Activated T-helper 1 cell treated with anti-CD3 and anti-CD28 coated beads, Interleukin-2, amount 50 U/mL, for 16 hours (primary cell): ENCODE measurements at regions not wholly inside any gene's neighbourhood (a gene's known extent, or its start where the extent isn't known, plus 50 kb on each side); places are given as distances from the start of the nearest gene placed in this dataset.

ENCODE experiments used
- DNase-seq, 2 donors: peaks; one replicate each; pipeline ENCODE4 v3.0.0-alpha.2; 2020; ENCODE audit warnings: low read depth in 1 of 2, low spot score in 1 of 2

DNA sequence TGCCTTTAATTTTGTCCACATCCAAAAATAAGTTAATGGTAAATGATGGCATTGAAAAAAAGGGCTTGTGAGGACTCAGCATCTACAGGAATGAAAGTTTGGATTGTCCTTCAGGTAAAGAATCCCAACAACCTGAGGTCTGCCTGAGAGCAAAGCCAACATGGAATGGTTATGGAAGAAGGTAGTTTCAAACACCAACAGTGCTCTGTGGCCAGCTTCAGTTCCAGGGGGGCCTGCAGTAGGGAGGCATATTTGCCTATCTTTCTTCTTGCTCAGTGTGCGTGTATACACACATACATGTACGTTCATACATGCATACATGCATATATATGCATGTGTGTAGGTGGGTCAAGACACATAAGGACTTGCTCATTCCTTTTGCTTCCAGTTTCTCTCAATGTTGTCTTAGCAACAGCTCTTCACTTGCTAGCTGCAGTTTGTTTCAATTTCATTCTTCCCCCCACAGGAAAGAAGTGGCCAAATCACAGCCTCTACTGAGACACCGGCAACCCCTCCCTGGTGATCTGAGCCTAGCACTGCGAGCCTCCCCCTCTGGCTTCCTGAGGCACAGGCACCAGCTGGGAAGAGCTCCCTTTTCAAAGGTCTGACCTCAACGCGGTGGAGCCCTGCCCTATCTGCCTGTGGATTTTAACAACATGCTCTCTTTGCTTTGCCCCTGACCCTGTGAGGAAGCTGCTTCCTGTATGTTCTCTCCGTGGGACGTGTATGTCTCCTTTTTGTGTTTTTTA is 146.2 kb downstream of the KLF13 start:
- DNase-seq, result no peak

DNA sequence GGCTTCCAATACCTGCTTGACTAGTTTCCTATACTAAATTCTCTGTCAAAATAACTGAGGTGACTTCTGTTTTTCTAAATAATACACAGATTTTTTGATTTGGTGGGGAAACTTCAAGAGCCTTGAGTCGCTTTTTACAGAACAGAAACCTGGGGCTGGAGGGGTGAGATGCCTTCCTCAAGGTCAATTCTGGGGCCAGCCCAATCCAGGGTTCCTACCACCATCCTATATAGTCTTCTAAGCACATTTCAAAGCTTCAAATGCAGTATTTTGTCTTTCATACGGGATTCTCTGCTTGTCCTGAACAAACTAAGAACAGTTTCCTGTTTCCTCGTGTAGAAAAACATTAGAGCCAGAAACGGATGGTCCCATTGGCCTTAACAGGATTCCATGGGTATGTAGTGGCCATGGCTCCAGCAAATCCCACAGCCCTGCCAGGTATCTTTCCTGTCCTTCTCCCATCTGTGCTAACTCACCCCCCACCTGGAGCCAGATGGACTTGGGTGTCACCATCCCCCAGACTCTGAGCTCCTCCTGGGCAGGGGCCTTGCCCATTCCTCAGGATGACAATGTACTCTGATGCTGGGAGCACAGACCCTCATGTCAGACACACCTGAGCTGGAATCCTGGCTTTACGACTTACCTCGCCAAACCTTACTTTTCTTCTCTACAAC is 146.9 kb downstream of the KLF13 start:
- DNase-seq, result no peak

DNA sequence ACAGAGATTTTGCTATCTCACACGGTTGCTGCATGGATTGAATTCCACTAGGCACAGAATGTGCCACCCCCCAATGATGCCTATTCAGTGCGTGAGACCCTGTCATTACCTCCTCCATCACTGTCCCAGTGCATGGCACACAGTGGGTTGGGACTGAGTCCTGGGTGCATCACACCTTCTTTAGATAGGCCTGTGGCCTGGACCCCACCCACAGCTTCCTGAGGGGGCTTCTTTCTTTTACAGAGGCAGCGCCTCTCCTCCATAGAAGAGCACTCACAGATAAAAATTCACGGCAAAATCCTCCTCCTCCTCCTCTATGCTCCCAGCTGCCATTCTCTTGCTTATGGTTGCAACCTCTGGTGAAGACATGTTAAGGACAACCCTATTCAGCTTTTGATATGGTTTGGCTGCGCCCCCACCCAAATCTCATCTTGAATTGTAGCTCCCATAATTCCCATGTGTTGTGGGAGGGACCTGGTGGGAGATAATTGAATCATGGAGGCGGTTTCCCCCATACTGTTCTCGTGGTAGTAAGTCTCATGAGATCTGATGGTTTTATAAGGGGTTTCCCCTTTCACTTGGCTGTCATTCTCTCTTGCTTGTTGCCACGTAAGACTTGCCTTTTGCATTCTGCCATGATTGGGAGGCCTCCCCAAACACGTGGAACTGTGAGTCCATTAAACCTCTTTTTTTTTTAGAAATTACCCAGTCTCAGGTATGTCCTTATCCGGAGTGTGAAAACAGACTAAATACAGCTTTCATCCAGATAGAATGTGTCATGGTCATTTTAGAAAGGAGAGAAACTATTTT is 147.6 kb downstream of the KLF13 start:
- DNase-seq, result no peak

- DNase-seq, result no peak
Measured at GRCh38 chr15:31476236-31476810, 149.7 kb downstream of the KLF13 start.

DNA sequence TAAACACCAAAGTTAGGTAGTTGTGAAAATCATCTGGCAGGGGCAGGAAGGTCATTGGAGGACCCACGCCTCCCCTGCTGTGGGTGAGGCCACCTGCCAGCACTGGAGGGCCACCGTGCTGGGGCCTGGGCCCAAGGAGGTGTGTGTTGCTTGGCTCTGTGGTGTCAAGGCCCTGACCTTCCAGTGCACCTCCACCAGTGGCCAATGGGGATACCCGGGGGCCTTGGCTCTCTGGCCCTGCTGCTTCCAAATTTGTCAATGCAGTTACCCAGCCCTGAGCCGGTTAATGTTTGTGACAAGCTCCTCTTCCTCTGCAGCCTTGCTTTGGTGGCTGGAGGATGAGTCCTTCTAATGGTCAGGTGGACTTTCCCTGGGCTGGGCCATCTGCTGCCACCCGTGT is 150.2 kb downstream of the KLF13 start:
- DNase-seq, result no peak

DNA sequence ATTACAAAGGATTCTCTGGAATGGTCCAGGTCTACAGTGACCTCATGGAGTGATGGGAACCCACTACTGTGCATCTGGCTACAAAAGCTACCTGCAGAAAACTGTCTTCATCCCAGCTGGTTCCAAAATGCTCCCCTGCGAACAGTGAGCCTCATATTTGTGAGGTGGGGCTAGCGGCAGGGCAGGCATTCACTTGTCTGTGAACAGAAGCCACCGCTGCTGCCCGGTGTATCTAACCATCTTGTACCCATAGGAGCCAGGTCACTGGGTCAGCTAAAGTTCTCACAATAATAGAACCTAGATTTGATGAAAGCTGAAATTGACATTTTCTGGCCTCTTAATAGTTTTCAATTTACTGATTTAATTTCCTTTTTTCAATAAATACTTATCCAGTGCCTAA is 150.7 kb downstream of the KLF13 start:
- DNase-seq, result no peak

GRCh38 chr15:31477851-31478701 is 151.4 kb downstream of the KLF13 start:
- no peak for DNase-seq

GRCh38 chr15:31478702-31479221 is 152.1 kb downstream of the KLF13 start:
- DNase-seq, result no peak

DNA sequence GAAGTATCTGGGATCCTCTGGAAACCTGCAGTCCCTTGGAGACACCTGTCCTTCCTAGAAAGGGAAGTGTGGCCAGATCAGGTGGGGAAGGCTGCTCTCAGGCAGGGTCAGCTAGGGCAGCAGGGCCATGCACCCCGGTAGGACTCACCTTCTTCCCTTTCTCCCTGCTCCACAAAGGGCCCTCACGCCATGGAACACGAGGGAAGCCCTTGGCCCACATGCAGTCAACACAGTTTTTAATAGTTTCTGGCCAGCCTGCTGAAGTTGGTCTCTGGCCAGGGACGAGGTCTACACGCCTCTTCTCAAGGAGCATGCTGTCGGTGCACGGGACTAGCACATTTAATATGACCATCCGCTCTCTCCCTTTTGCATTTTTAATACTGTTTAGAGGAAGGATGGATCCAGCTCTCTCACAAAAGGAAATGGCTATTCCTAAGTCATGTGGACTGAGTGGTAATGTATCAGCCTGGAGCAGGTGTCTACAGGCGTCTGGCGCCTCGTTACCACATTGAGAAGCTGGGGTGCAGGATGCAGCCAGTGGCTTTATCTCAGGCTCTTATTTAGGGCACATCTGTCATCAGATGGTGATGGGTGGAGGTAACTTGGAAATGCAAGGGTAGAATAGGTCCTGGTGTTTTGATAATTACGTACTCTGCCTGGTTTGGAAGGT is 153.9 kb downstream of the KLF13 start:
- DNase-seq, result no peak

DNA sequence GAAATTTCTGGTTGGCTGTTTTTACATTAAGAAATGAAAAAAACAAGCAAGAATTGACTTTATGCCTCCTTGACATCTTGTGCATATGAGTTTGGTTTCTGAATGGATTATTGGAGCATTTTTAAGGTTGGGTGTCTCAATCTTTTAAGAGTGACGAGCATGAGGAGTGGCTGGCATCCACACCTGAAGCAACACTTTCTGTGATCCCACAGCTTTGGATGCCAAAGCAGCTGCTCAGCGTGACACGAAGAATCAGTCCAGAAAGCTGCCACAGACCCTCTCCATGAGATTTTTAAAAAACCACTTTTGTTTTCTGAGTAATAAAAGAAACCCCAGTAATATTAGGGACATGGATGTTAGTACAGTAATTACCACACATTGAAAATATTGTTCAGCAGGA is 154.5 kb downstream of the KLF13 start:
- no peak for DNase-seq

DNA sequence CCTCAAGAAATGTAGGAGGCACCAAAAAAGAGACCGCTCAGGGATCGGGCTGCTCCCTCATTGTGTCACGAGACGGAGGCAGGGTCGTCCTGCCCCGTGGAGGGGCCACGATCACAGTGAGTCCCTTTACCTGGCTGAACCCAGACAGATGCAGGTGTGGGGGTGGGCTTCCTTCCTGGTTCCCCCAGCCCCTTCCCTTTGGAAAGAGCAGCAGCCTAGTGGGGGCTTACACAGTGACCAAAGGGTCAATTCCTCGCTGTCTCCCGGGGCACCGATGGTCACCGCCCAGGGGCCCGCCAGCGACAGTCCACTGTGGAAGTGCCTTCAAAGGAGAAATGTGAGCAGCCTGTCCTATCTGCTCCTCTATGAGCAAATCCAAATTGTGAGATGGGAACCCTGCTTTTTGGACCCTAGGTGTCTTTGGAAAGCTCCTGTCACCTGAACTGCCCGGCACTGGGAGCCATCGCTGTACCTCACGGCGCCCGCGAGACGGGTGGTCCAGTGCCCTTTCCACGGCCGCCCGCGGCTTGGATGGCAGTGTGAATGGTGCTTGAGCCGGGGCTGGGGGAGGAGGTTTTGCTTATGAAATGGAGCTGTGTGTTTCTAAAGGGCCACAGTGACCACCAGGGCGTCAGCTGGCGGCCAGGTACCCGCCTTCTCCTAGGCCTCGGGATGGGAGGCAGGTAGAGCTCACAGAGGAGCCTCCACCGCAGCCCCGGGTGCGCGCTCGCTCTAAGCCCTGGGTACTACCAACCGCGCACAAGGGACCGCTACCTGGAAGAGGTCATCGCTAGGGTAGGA is 155.7 kb downstream of the KLF13 start:
- no peak for DNase-seq

GRCh38 chr15:31483053-31483985 is 156.7 kb downstream of the KLF13 start:
- DNase-seq, result peak in 1 of 2 donors; percentile 28

DNA sequence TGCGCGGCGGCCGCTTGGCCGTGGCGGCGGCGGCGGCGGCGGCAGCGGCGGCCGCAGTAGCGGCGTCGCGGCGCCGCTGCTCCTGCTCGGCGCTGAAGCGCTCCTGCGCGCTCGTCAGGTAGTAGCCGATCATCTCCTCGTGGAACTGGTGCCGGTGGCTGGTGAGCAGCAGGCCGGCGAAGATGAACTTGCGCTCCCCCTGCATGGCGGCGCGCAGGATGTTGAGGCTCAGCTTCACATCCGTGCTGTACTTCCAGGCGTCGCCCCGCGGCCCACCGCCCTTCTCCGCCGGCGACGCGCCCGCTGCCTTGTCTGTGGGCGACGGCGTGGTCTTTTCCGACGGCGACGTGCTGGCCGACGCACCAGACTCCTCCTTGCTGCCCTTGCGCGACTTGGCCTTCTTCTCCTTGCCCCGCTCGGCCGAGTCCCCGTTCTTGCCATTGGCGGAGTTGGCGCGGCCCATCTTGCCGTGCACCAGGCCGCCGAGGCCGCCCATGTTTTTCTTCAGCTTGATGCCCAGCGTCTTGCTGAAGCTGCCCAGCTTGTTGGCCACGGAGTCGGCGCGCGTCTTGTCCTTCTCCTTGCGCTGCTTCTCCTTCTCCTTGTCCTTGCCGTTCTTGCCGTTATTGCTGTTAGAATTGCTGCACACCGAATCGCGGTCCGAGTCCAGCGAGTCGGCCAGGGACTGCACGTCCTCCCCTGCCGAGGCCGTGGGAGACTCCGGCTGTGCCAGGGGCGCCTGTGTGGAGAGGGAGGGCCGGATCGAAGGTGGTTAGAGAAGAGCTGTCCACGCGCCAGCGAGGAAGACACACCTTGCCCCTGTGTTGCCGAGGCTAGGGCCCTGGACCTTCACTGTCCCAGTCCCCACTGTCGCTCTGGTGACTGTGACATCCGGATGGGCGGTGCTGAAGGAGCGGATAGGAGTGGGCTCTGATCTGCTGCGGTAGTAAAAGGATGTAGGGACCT is 157.6 kb downstream of the KLF13 start:
- peak in 1 of 2 donors; percentile 35 for DNase-seq

DNA sequence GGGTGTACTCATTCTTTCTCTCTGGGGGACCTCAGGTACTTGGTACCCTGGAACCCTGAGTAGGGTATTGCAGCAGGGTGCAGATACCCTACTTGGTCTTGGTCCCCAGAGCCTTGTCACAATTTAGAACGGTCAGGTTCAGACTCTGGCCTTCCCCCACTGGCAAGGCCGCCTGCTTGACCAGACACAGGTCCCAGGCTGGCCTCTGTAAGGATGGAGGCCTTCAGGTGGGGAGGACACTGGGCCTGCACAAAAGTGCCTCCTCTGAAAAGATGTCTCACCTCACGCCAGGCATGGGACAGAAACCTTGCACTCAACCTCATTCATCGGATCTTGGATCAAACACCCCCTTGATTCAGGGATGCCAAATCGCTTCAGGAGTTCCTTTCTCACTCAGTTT is 158.4 kb downstream of the KLF13 start:
- no peak for DNase-seq

DNA sequence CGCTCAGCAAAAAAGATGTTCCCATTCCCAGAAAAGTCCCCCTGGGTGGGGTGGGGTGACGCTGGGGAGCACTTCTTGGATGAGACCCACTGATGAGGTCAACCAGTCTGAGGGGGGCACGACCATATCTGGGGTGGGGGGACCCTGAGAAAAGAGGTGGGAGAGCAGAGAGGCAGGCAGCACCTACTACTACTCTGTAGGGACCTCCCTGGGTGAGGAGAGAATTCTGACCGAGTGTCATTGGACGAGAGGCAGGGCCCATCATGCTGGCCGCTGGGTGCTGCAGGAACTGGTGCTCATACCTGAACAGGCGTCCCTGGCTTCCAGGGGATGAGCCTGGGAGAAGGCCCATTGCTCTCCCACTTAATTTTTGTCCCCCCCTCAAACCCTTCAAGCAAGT is 158.8 kb downstream of the KLF13 start:
- DNase-seq, result no peak

DNA sequence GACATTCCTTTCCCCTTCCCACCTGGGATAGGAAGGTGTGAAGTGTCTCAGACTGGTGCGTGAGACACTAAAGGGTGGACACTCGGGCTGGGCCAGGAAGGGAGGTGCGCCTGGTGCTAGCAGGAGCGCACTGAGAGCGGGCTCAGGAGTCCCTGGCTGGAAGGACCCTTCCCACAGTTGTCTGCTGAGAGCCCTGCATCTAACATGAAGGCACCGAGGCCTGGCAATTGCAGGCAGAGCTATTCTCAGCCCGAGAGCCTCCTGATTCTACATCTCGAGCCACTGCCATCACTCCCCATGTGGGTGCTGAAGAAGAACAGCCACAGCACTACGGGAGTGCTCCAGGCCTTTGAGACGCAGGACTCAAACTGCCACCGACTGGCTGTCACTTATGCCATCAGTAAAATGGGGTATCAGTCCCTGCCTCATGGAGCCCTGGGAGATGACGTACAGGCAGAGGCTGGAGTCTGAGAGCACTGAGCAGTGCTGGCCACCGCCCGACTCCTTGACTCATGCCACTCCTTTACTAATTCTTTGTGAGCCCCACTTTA is 159.4 kb downstream of the KLF13 start:
- no peak for DNase-seq

DNA sequence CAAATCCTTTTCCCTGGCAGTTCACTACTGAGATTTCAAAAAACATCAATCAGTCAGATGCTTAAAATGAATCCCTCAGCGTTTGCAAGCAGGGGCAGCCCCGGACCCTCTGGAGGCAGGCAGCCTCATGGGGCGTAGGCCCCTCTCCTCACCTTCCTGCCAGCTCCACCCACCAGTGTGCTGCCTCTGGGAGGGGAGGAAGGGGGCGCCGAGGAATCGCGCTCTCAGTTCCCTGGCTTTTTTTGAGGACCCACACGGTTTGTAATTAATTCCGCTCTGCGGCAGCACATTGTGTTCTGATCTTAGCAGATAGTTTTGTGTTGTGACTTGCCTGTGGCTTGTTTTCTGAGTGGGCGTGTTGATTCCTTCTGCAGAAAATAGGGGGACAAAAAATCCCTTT is 159.9 kb downstream of the KLF13 start:
- DNase-seq, result no peak
